Fibroblast of skin of back (primary cell): ENCODE measurements at regions not wholly inside any gene's neighbourhood (a gene's known extent, or its start where the extent isn't known, plus 50 kb on each side); places are given as distances from the start of the nearest gene placed in this dataset.

Experiments used
- DNase-seq: peaks from one replicate; pipeline ENCODE4 v3.0.0-alpha.2; 2013

- DNase-seq = no peak
Observed at GRCh38 chr4:16365036-16365569, 138.8 kb upstream of the TAPT1 start.

- DNase-seq = no peak
Observed at GRCh38 chr4:16360694-16361262, 134.5 kb upstream of the TAPT1 start.

GRCh38 chr4:16353165-16353564, 126.9 kb upstream of the TAPT1 start:
- no peak for DNase-seq

- DNase-seq = no peak
Observed at GRCh38 chr4:16351161-16351560, 124.9 kb upstream of the TAPT1 start.

- DNase-seq = no peak
Observed at GRCh38 chr4:16344853-16345252, 118.6 kb upstream of the TAPT1 start.

GRCh38 chr4:16337936-16338335, 111.7 kb upstream of the TAPT1 start:
- DNase-seq = peak; percentile 46

- DNase-seq = no peak
Observed at GRCh38 chr4:16334601-16335000, 108.3 kb upstream of the TAPT1 start.

GRCh38 chr4:16329797-16330134, 103.5 kb upstream of the TAPT1 start:
- no peak for DNase-seq

GRCh38 chr4:16329125-16329796, 103.0 kb upstream of the TAPT1 start:
- DNase-seq = peak; percentile 64

- DNase-seq = no peak
Observed at GRCh38 chr4:16322183-16322582, 95.9 kb upstream of the TAPT1 start.

- DNase-seq = no peak
Observed at GRCh38 chr4:16315456-16315855, 89.2 kb upstream of the TAPT1 start.

GRCh38 chr4:16310606-16311005, 84.3 kb upstream of the TAPT1 start:
- no peak for DNase-seq

- DNase-seq = no peak
Observed at GRCh38 chr4:16302648-16303047, 76.4 kb upstream of the TAPT1 start.

GRCh38 chr4:16297003-16297402, 70.7 kb upstream of the TAPT1 start:
- DNase-seq = peak; percentile 19

- DNase-seq = peak; percentile 36
Observed at GRCh38 chr4:16294455-16294854, 68.2 kb upstream of the TAPT1 start.

GRCh38 chr4:16293210-16293838, 67.1 kb upstream of the TAPT1 start:
- no peak for DNase-seq

- no peak for DNase-seq
Observed at GRCh38 chr4:16292585-16292984, 66.3 kb upstream of the TAPT1 start.

GRCh38 chr4:16290681-16291420, 64.6 kb upstream of the TAPT1 start:
- no peak for DNase-seq

GRCh38 chr4:16289897-16290554, 63.8 kb upstream of the TAPT1 start:
- DNase-seq = peak; percentile 39

GRCh38 chr4:16284050-16284449, 57.8 kb upstream of the TAPT1 start:
- no peak for DNase-seq

GRCh38 chr4:16278178-16278577, 51.9 kb upstream of the TAPT1 start:
- DNase-seq = no peak
